Adrenal gland (tissue), 5 donors: ENCODE measurements at regions not wholly inside any gene's neighbourhood (a gene's known extent, or its start where the extent isn't known, plus 50 kb on each side); places are given as distances from the start of the nearest gene placed in this dataset.
"Not testable (repeated sequence)": the region's sequence is repeated elsewhere in the genome, so short reads cannot be mapped to it uniquely, and the experiment has no call there.

Experiments
- CTCF ChIP-seq, 6 experiments: fragments of 450-650 bp in 4 of 6; fragments of 200-600 bp in 2 of 6; sonication (generic) in 1 of 6; IDR thresholded peaks; 1 replicate in 5 of 6; 2 replicates in 1 of 6; pipeline versions ENCODE4 v1.5.1 to v1.8.0; 2016 to 2021; ENCODE audit warnings: antibody characterized with exemption in 6 of 6, mild to moderate bottlenecking in 2 of 6, moderate library complexity in 1 of 6
- POLR2A ChIP-seq, 2 donors: fragments of 450-650 bp; IDR thresholded peaks; one replicate each; pipeline ENCODE4 v1.6.1; 2017; ENCODE audit warnings: antibody characterized with exemption in 2 of 2, mild to moderate bottlenecking in 2 of 2, moderate library complexity in 1 of 2
- donor health status: DM: no; HTN: no; CAD: no.

- TF ChIP-seq POLR2A, CTCF (IDR thresholded peaks at IDR 0.05): not testable (repeated sequence)
These were observed 851.9 kb downstream of the FSCB start for GRCh38 chr14:43655194-43655593.
